Neuronal stem cell (in vitro differentiated cells): ENCODE measurements at regions not wholly inside any gene's neighbourhood (a gene's known extent, or its start where the extent isn't known, plus 50 kb on each side); places are given as distances from the start of the nearest gene placed in this dataset.

ENCODE experiments used
- DNase-seq: peaks from one replicate; pipeline ENCODE4 v3.0.0-alpha.2; 2013; ENCODE audit warnings: low spot score
- H2AFZ ChIP-seq: one replicate; pipeline ENCODE4 v1.6.1; 2013; ENCODE audit warnings: mild to moderate bottlenecking, low read length, inconsistent platforms
- H2AK5ac ChIP-seq: 2 replicates; pipeline ENCODE4 v1.6.1; 2013; ENCODE audit warnings: low read depth, mild to moderate bottlenecking, inconsistent platforms, low read length, moderate library complexity, mixed read lengths
- H2BK120ac ChIP-seq: 2 replicates; pipeline ENCODE4 v1.6.1; 2013; ENCODE audit warnings: low read depth, mild to moderate bottlenecking, inconsistent platforms, low read length, moderate library complexity, mixed read lengths
- H2BK12ac ChIP-seq: one replicate; pipeline ENCODE4 v1.6.1; 2013; ENCODE audit warnings: low read length, inconsistent platforms
- H2BK15ac ChIP-seq: 2 replicates; pipeline ENCODE4 v1.6.1; 2013; ENCODE audit warnings: mild to moderate bottlenecking, low read length, inconsistent platforms, mixed read lengths
- H2BK5ac ChIP-seq: one replicate; pipeline ENCODE4 v1.6.1; 2013; ENCODE audit warnings: inconsistent platforms, mild to moderate bottlenecking, low read length, moderate library complexity
- H3K14ac ChIP-seq: one replicate; pipeline ENCODE4 v1.6.1; 2013; ENCODE audit warnings: low read length, inconsistent platforms
- H3K18ac ChIP-seq: 2 replicates; pipeline ENCODE4 v1.6.1; 2013; ENCODE audit warnings: low read length, inconsistent platforms
- H3K23ac ChIP-seq: 2 replicates; pipeline ENCODE4 v1.6.1; 2013; ENCODE audit warnings: low read depth, mild to moderate bottlenecking, mixed read lengths, low read length, inconsistent platforms; ENCODE audit not compliant: poor library complexity
- H3K27ac ChIP-seq: replicated peaks from 3 replicates; pipeline ENCODE4 v1.5.1; 2013; ENCODE audit warnings: low read length, inconsistent platforms
- H3K27me3 ChIP-seq, 3 experiments: 2 replicates each; pipeline ENCODE4 v1.6.1; 2013; ENCODE audit warnings: low read length in 3 of 3, mild to moderate bottlenecking in 2 of 3, inconsistent platforms in 1 of 3, low read depth in 1 of 3, mixed read lengths in 1 of 3, moderate library complexity in 1 of 3; ENCODE audit not compliant: control insufficient read depth in 3 of 3, insufficient read depth in 3 of 3
- H3K36me3 ChIP-seq, 2 donors: replicated peaks in 1 of 2; 2 replicates each; pipeline ENCODE4 v1.6.1; 2013; ENCODE audit warnings: low read length in 2 of 2; ENCODE audit not compliant: control insufficient read depth in 2 of 2, insufficient read depth in 2 of 2
- H3K4ac ChIP-seq: 2 replicates; pipeline ENCODE4 v1.6.1; 2013; ENCODE audit warnings: inconsistent platforms, mild to moderate bottlenecking, low read length, moderate library complexity
- H3K4me1 ChIP-seq, 2 donors: 1 replicate in 1 of 2; 2 replicates in 1 of 2; pipeline ENCODE4 v1.6.1; 2013; ENCODE audit warnings: low read length in 2 of 2, low read depth in 1 of 2; ENCODE audit not compliant: control insufficient read depth in 2 of 2, insufficient read depth in 1 of 2
- H3K4me2 ChIP-seq: one replicate; pipeline ENCODE4 v1.6.1; 2013; ENCODE audit warnings: mild to moderate bottlenecking, low read length, inconsistent platforms; ENCODE audit not compliant: insufficient read depth, poor library complexity, severe bottlenecking
- H3K4me3 ChIP-seq, 2 donors: 2 replicates each; pipeline ENCODE4 v1.5.1; 2013; ENCODE audit warnings: low read length in 2 of 2, mild to moderate bottlenecking in 2 of 2, inconsistent platforms in 1 of 2, moderate library complexity in 1 of 2
- H3K79me1 ChIP-seq: one replicate; pipeline ENCODE4 v1.6.1; 2013; ENCODE audit warnings: low read depth, mild to moderate bottlenecking, inconsistent platforms, low read length, moderate library complexity
- H3K9ac ChIP-seq: one replicate; pipeline ENCODE4 v1.6.1; 2013; ENCODE audit warnings: mild to moderate bottlenecking, low read depth, low read length, inconsistent platforms; ENCODE audit not compliant: poor library complexity
- H3K9me3 ChIP-seq, 2 donors: replicated peaks in 1 of 2; 2 replicates each; pipeline versions ENCODE3 to v1.6.1; 2013; ENCODE audit warnings: low read length in 2 of 2, mild to moderate bottlenecking in 2 of 2, inconsistent platforms in 1 of 2, low read depth in 1 of 2, mixed read lengths in 1 of 2, moderate library complexity in 1 of 2; ENCODE audit not compliant: control insufficient read depth in 2 of 2, insufficient read depth in 1 of 2
- H4K8ac ChIP-seq: one replicate; pipeline ENCODE4 v1.6.1; 2013; ENCODE audit warnings: low read depth, mild to moderate bottlenecking, inconsistent platforms, low read length, moderate library complexity
- H4K91ac ChIP-seq: one replicate; pipeline ENCODE4 v1.6.1; 2013; ENCODE audit warnings: low read length, low read depth, mild to moderate bottlenecking, inconsistent platforms; ENCODE audit not compliant: poor library complexity
- WGBS, 2 donors: extraction: QIAGEN DNeasy Blood & Tissue Kit; methylation state at CpG; one replicate each; pipeline ENCODE4 v1.1.7; 2013; ENCODE audit warnings: missing lambda C conversion rate in 2 of 2, mixed read lengths in 1 of 2; ENCODE audit not compliant: insufficient read length in 2 of 2, insufficient replicate concordance in 1 of 2; ENCODE audit errors: extremely low coverage in 2 of 2; 5-methylcytosine and 5-hydroxymethylcytosine counted together

GRCh38 chr13:63436325-63436668, 2020.6 kb upstream of the PCDH20 start:
- Histone ChIP-seq H4K91ac (no peak overlapping the region), H2AK5ac (no peak overlapping the region), H3K27me3 (no peaks in the 10 kb centered on the region), H2BK15ac (no peak overlapping the region), H3K14ac (no peak overlapping the region), H2BK120ac (no peak overlapping the region), H3K18ac (no peak overlapping the region), H3K79me1 (no peaks in the 10 kb centered on the region), H3K27ac (no peak overlapping the region), H3K9ac (no peak overlapping the region), H3K9me3 (peaks cover 0 to 5% of the 10 kb centered on the region in 2 donors), H3K4me2 (no peak overlapping the region), H2BK12ac (no peak overlapping the region), H3K4me1 (peaks cover 0 to 5% of the 10 kb centered on the region in 2 donors), H3K4ac (no peak overlapping the region), H3K23ac (no peak overlapping the region), H4K8ac (no peak overlapping the region), H3K4me3 (no peak overlapping the region), H3K36me3 (no peaks in the 10 kb centered on the region), H2BK5ac (no peak overlapping the region), H2AFZ (peak overlapping the region; percentile 51)
- WGBS, 2 donors, result no CpG with 5 or more reads among the region's 2 CpGs
- no peak for DNase-seq

- H3K9me3 ChIP-seq, result peaks cover 0 to 5% of the 10 kb centered on the region in 2 donors
These were observed 2020.1 kb upstream of the PCDH20 start for GRCh38 chr13:63435667-63436324.

GRCh38 chr13:63433546-63434150, 2018.0 kb upstream of the PCDH20 start:
- Histone ChIP-seq H4K91ac (no peak overlapping the region), H3K4me3 (no peak overlapping the region), H3K79me1 (no peaks in the 10 kb centered on the region), H3K4ac (no peak overlapping the region), H2BK15ac (no peak overlapping the region), H3K9ac (no peak overlapping the region), H3K27me3 (no peaks in the 10 kb centered on the region), H4K8ac (no peak overlapping the region), H3K23ac (no peak overlapping the region), H2AK5ac (no peak overlapping the region), H3K14ac (no peak overlapping the region), H3K4me1 (peaks cover 0 to 5% of the 10 kb centered on the region in 2 donors), H3K9me3 (peaks cover 0 to 5% of the 10 kb centered on the region in 2 donors), H3K4me2 (no peak overlapping the region), H2BK120ac (no peak overlapping the region), H3K18ac (no peak overlapping the region), H2AFZ (no peak overlapping the region), H2BK5ac (no peak overlapping the region), H2BK12ac (no peak overlapping the region), H3K27ac (no peak overlapping the region), H3K36me3 (no peaks in the 10 kb centered on the region)
- DNase-seq, result no peak

More at GRCh38 chr13:63435667-63436324, 2020.1 kb upstream of the PCDH20 start:
- Histone ChIP-seq H3K18ac (no peak overlapping the region), H3K4ac (no peak overlapping the region), H2BK15ac (no peak overlapping the region), H3K23ac (no peak overlapping the region), H3K36me3 (no peaks in the 10 kb centered on the region), H3K27ac (no peak overlapping the region), H2BK120ac (no peak overlapping the region), H4K8ac (no peak overlapping the region), H3K27me3 (no peaks in the 10 kb centered on the region), H3K4me1 (peaks cover 0 to 5% of the 10 kb centered on the region in 2 donors), H2AK5ac (no peak overlapping the region), H3K9ac (no peak overlapping the region), H3K4me2 (no peak overlapping the region), H2BK12ac (no peak overlapping the region), H3K4me3 (no peak overlapping the region), H2BK5ac (no peak overlapping the region), H4K91ac (no peak overlapping the region), H3K14ac (no peak overlapping the region), H3K79me1 (no peaks in the 10 kb centered on the region), H2AFZ (peak overlapping the region; percentile 51)
- WGBS, 2 donors, result no CpG with 5 or more reads among the region's 2 CpGs
- no peak for DNase-seq

GRCh38 chr13:63427170-63427569, 2011.5 kb upstream of the PCDH20 start:
- no CpG with 5 or more reads among the region's 2 CpGs for WGBS, 2 donors
- no peak overlapping the region for H3K4me2 ChIP-seq
- H3K9ac ChIP-seq, result no peak overlapping the region
- no peak overlapping the region for H2BK12ac ChIP-seq
- no peak overlapping the region for H3K4me3 ChIP-seq
- H2AFZ ChIP-seq, result peak overlapping the region; percentile 51
- no peak overlapping the region for H3K4ac ChIP-seq
- H3K79me1 ChIP-seq, result no peaks in the 10 kb centered on the region
- H3K14ac ChIP-seq, result no peak overlapping the region
- H2BK5ac ChIP-seq, result no peak overlapping the region
- H3K23ac ChIP-seq, result no peak overlapping the region
- H3K18ac ChIP-seq, result no peak overlapping the region
- H3K9me3 ChIP-seq, result no peaks in the 10 kb centered on the region
- no peaks in the 10 kb centered on the region for H3K36me3 ChIP-seq
- no peak overlapping the region for H2BK120ac ChIP-seq
- no peaks in the 10 kb centered on the region for H3K27me3 ChIP-seq
- no peak overlapping the region for H4K8ac ChIP-seq
- H2AK5ac ChIP-seq, result no peak overlapping the region
- no peak overlapping the region for H2BK15ac ChIP-seq
- DNase-seq, result no peak
- no peak overlapping the region for H4K91ac ChIP-seq
- H3K4me1 ChIP-seq, result no peaks in the 10 kb centered on the region
- no peak overlapping the region for H3K27ac ChIP-seq
